TTC549 (cell line): ENCODE measurements at regions not wholly inside any gene's neighbourhood (a gene's known extent, or its start where the extent isn't known, plus 50 kb on each side); places are given as distances from the start of the nearest gene placed in this dataset.
"Not testable (repeated sequence)": the region's sequence is repeated elsewhere in the genome, so short reads cannot be mapped to it uniquely, and the experiment has no call there.

Source experiments
- FAIRE-seq: peaks from 2 replicates; lab custom pipeline; 2012; peaks lifted over from hg19 to GRCh38; lab: Jason Lieb, UNC

- FAIRE-seq: no peak
Measured at GRCh38 chr3:163543662-163544061, 1534.6 kb downstream of the SI start.

GRCh38 chr3:163541629-163542028 is 1536.7 kb downstream of the SI start:
- no peak for FAIRE-seq

GRCh38 chr3:163538387-163538786 is 1539.9 kb downstream of the SI start:
- FAIRE-seq: no peak

- no peak for FAIRE-seq
Measured at GRCh38 chr3:163533381-163533780, 1544.9 kb downstream of the SI start.

- no peak for FAIRE-seq
Measured at GRCh38 chr3:163523375-163523774, 1554.9 kb downstream of the SI start.

- no peak for FAIRE-seq
Measured at GRCh38 chr3:163521261-163521660, 1557.0 kb downstream of the SI start.

- FAIRE-seq: no peak
Measured at GRCh38 chr3:163518065-163518464, 1560.2 kb downstream of the SI start.

GRCh38 chr3:163513149-163513657 is 1565.1 kb downstream of the SI start:
- FAIRE-seq: no peak

- no peak for FAIRE-seq
Measured at GRCh38 chr3:163508206-163508605, 1570.1 kb downstream of the SI start.

- no peak for FAIRE-seq
Measured at GRCh38 chr3:163504974-163505373, 1573.3 kb downstream of the SI start.

GRCh38 chr3:163499736-163500219 is 1578.5 kb downstream of the SI start:
- FAIRE-seq: not testable (repeated sequence)

- FAIRE-seq: not testable (repeated sequence)
Measured at GRCh38 chr3:163498842-163499735, 1579.2 kb downstream of the SI start.

GRCh38 chr3:163491714-163492113 is 1586.6 kb downstream of the SI start:
- no peak for FAIRE-seq

GRCh38 chr3:163490119-163490518 is 1588.2 kb downstream of the SI start:
- no peak for FAIRE-seq

GRCh38 chr3:163482695-163483094 is 1595.6 kb downstream of the SI start:
- FAIRE-seq: no peak

- FAIRE-seq: no peak
Measured at GRCh38 chr3:163481738-163482137, 1596.6 kb downstream of the SI start.

- FAIRE-seq: no peak
Measured at GRCh38 chr3:163476179-163476578, 1602.1 kb downstream of the SI start.

- no peak for FAIRE-seq
Measured at GRCh38 chr3:163474766-163475165, 1603.5 kb downstream of the SI start.

- FAIRE-seq: no peak
Measured at GRCh38 chr3:163468531-163469335, 1609.6 kb downstream of the SI start.

- FAIRE-seq: no peak
Measured at GRCh38 chr3:163462446-163462845, 1615.8 kb downstream of the SI start.

- no peak for FAIRE-seq
Measured at GRCh38 chr3:163450698-163451097, 1627.6 kb downstream of the SI start.

- FAIRE-seq: no peak
Measured at GRCh38 chr3:163438760-163439159, 1639.5 kb downstream of the SI start.

- FAIRE-seq: no peak
Measured at GRCh38 chr3:163422671-163423070, 1655.6 kb downstream of the SI start.
